Gastroesophageal sphincter (tissue), 4 donors: ENCODE measurements at regions not wholly inside any gene's neighbourhood (a gene's known extent, or its start where the extent isn't known, plus 50 kb on each side); places are given as distances from the start of the nearest gene placed in this dataset.

Source experiments
- ATAC-seq: fragments of 150-250 bp; one replicate; pipeline ENCODE4 v1.9.1; 2016; ENCODE audit warnings: mild to moderate bottlenecking, moderate library complexity
- H3K27ac ChIP-seq, 4 donors: fragments of 200-600 bp; sonication (generic) in 3 of 4; 1 replicate in 3 of 4; 2 replicates in 1 of 4; pipeline ENCODE4 v1.5.1; 2016 to 2019
- H3K27me3 ChIP-seq: fragments of 200-600 bp; sonication (generic); one replicate; pipeline ENCODE4 v1.5.1; 2019
- H3K36me3 ChIP-seq, 2 donors: fragments of 200-600 bp; sonication (generic); one replicate each; pipeline ENCODE4 v1.5.1; 2019; ENCODE audit warnings: control low read depth in 1 of 2
- H3K4me1 ChIP-seq, 3 donors: fragments of 200-600 bp; sonication (generic); 1 replicate in 2 of 3; 2 replicates in 1 of 3; pipeline ENCODE4 v1.5.1; 2016 to 2019; ENCODE audit warnings: control low read depth in 2 of 3
- H3K4me3 ChIP-seq, 2 donors: fragments of 200-600 bp; sonication (generic); one replicate each; pipeline ENCODE4 v1.5.1; 2019; ENCODE audit warnings: mild to moderate bottlenecking in 1 of 2, moderate library complexity in 1 of 2
- H3K9me3 ChIP-seq, 3 donors: fragments of 200-600 bp; sonication (generic); one replicate each; pipeline ENCODE4 v1.5.1; 2017 to 2019; ENCODE audit warnings: control low read depth in 2 of 3
- EP300 ChIP-seq: sonication (generic); formaldehyde crosslinking; IDR thresholded peaks from one replicate; pipeline ENCODE4 v1.6.1; 2017; ENCODE audit warnings: antibody characterized with exemption, mild to moderate bottlenecking
- POLR2A ChIP-seq, 2 donors: fragments of 450-650 bp; IDR thresholded peaks; one replicate each; pipeline ENCODE4 v1.6.1; 2017; ENCODE audit warnings: antibody characterized with exemption in 2 of 2, mild to moderate bottlenecking in 2 of 2, moderate library complexity in 1 of 2
- POLR2AphosphoS5 ChIP-seq: sonication (generic); formaldehyde crosslinking; IDR thresholded peaks from one replicate; pipeline ENCODE4 v1.6.1; 2017; ENCODE audit warnings: antibody characterized with exemption
- WGBS, 2 donors: methylation state at CpG; one replicate each; pipeline ENCODE4 v1.1.5; 2018; ENCODE audit warnings: low coverage in 1 of 2; 5-methylcytosine and 5-hydroxymethylcytosine counted together
- TF ChIP-seq, protein P1 (sequence below), 4 experiments: fragments of 200-600 bp in 2 of 4; fragments of 450-650 bp in 2 of 4; sonication (generic) in 1 of 4; IDR thresholded peaks; one replicate each; pipeline ENCODE4 v1.5.1; 2017 to 2019; ENCODE audit warnings: antibody characterized with exemption in 4 of 4, mild to moderate bottlenecking in 2 of 4, moderate library complexity in 2 of 4

DNA sequence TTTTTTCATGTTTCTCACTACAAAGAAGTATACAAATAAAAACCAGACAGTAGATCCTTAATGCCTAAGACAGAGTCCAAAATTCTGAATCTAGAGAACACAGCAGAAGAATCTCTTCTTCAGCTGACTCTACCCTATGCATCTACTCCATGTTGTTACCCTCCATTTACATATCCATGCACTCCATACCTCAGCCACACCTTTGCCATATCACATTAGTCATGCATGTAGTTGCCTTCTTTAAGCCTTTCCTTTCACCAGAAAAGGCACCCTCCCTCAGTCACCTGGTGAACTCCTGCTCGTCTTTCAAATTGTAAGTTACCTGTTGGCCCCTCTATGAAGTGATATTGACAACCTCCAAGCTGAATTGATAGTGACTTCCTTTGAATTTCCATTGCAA is 271.2 kb upstream of the FAR2 start:
- 83 to 92% methylated on average over 1 of the region's 1 CpG for WGBS, 2 donors
- H3K4me1 ChIP-seq = no peaks in the 10 kb centered on the region
- ATAC-seq = no peak
- H3K9me3 ChIP-seq = no peaks in the 10 kb centered on the region
- no peak overlapping the region for H3K4me3 ChIP-seq
- no peaks in the 10 kb centered on the region for H3K27me3 ChIP-seq
- H3K36me3 ChIP-seq = no peaks in the 10 kb centered on the region
- no peak overlapping the region for H3K27ac ChIP-seq
- TF ChIP-seq POLR2AphosphoS5 = no peak
- TF ChIP-seq POLR2A (IDR thresholded peaks at IDR 0.05) = no peak
- TF ChIP-seq, protein P1, sequence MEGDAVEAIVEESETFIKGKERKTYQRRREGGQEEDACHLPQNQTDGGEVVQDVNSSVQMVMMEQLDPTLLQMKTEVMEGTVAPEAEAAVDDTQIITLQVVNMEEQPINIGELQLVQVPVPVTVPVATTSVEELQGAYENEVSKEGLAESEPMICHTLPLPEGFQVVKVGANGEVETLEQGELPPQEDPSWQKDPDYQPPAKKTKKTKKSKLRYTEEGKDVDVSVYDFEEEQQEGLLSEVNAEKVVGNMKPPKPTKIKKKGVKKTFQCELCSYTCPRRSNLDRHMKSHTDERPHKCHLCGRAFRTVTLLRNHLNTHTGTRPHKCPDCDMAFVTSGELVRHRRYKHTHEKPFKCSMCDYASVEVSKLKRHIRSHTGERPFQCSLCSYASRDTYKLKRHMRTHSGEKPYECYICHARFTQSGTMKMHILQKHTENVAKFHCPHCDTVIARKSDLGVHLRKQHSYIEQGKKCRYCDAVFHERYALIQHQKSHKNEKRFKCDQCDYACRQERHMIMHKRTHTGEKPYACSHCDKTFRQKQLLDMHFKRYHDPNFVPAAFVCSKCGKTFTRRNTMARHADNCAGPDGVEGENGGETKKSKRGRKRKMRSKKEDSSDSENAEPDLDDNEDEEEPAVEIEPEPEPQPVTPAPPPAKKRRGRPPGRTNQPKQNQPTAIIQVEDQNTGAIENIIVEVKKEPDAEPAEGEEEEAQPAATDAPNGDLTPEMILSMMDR (IDR thresholded peaks at IDR 0.05) = no peak
- no peak for TF ChIP-seq EP300

DNA sequence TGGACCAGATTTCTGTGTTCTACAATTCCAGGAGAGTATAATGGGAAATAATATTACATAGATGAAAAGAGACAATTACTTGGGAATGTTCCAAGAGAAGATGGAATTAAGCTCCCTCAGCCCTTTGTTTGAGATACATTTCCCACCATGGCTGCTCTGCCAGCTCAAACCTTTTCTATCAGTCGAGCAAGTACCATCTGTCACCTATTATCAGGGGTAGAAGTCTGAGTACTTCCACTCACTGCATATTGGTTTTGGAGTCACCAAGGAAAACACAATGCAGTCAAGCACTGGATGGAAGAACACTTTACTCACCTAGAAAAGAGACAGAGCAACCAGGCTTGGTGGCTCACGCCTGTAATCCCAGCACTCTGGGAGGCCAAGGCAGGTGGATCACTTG is 270.4 kb upstream of the FAR2 start:
- no peaks in the 10 kb centered on the region for H3K27me3 ChIP-seq
- TF ChIP-seq POLR2A (IDR thresholded peaks at IDR 0.05) (no peak), POLR2AphosphoS5 (no peak), EP300 (no peak)
- TF ChIP-seq, protein P1 (IDR thresholded peaks at IDR 0.05) = no peak
- ATAC-seq = no peak
- 70 to 83% methylated on average over 1 to 2 of the region's 2 CpGs for WGBS, 2 donors
- H3K9me3 ChIP-seq = no peaks in the 10 kb centered on the region
- no peak overlapping the region for H3K27ac ChIP-seq
- H3K4me1 ChIP-seq = no peaks in the 10 kb centered on the region
- no peaks in the 10 kb centered on the region for H3K36me3 ChIP-seq
- no peak overlapping the region for H3K4me3 ChIP-seq

DNA sequence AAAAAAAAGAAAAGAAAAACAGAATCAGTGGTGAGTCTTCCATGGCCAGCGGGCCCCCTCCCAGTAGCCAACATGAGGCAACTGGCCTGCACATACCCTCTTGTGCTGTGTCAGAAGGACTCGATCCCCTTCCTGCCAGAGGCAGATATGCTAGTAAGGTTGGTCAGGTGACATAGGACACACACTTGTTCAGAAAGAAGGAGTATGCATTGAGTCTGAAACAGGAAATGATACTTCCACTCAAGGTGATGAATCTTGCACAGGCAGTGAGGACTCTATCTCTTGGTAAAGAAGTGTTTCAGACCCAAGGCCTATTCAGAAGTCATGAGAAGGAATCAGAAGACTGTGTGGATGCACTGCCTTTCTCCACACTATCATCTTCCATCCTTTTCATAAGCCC is 269.7 kb upstream of the FAR2 start:
- no peak overlapping the region for H3K4me3 ChIP-seq
- H3K27ac ChIP-seq = no peak overlapping the region
- no peaks in the 10 kb centered on the region for H3K27me3 ChIP-seq
- no peak for TF ChIP-seq POLR2AphosphoS5
- TF ChIP-seq POLR2A (IDR thresholded peaks at IDR 0.05) = no peak
- TF ChIP-seq, protein P1 (IDR thresholded peaks at IDR 0.05) = no peak
- TF ChIP-seq EP300 = no peak
- ATAC-seq = no peak
- no peaks in the 10 kb centered on the region for H3K4me1 ChIP-seq
- H3K9me3 ChIP-seq = no peaks in the 10 kb centered on the region
- no peaks in the 10 kb centered on the region for H3K36me3 ChIP-seq
- 83 to 100% methylated on average over 2 of the region's 2 CpGs for whole genome bisulfite sequencing, 2 donors

DNA sequence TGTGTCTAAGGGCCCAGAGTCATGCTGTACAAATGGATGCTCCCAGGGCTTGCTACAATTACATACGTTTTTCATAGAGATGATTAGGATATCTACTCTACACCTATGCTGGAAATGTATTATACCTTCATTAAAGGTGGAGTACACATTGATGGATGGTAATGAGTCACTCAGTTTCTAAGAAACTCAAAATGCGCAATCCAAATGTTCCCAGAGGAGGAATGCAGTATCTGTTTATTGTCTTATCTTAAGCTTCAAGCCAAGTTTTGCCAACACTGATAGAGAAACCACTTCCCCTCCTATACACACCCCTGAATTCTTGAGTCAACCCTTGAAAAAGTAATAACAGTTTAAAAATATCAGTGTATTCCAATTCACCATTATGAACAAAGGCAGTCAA is 266.6 kb upstream of the FAR2 start:
- no peaks in the 10 kb centered on the region for H3K36me3 ChIP-seq
- WGBS, 2 donors = 65 to 83% methylated on average over 1 to 2 of the region's 2 CpGs
- ATAC-seq = no peak
- TF ChIP-seq EP300 (no peak), POLR2AphosphoS5 (no peak)
- H3K9me3 ChIP-seq = no peaks in the 10 kb centered on the region
- no peaks in the 10 kb centered on the region for H3K4me1 ChIP-seq
- no peaks in the 10 kb centered on the region for H3K27me3 ChIP-seq
- H3K4me3 ChIP-seq = no peak overlapping the region
- no peak overlapping the region for H3K27ac ChIP-seq

DNA sequence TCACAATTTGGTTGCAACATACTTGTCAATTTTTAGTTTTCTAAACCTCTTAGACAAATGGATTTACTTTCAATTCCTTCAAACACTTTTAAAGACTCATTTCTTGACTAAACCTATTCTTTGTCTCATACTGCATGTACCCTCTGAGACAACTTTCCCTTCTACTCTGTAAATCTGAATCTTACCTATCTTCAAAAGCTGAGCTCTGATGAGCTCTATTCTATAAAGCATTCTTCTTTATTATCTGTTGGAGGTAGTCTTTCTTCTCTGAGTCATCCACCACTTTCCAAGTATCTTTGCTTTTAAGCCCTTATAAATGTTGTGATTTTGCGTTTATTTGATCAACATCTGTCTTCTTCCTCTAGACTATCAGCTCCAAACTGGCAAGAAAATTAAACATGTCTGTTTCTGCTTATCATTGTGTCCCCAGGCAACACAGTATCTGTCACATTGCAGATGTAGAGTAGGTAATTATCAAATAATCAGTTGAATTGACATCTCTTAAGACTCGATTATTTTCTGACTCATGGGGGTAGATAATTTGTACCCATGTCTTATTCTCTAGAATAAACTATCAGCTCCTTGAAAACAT is 265.6 kb upstream of the FAR2 start:
- H3K4me1 ChIP-seq = no peaks in the 10 kb centered on the region
- H3K9me3 ChIP-seq = no peaks in the 10 kb centered on the region
- TF ChIP-seq EP300 = no peak
- TF ChIP-seq POLR2AphosphoS5 = no peak
- TF ChIP-seq, protein P1 (IDR thresholded peaks at IDR 0.05) = no peak
- no peak for TF ChIP-seq POLR2A (IDR thresholded peaks at IDR 0.05)
- ATAC-seq = no peak
- H3K36me3 ChIP-seq = no peaks in the 10 kb centered on the region
- no peak overlapping the region for H3K4me3 ChIP-seq
- H3K27me3 ChIP-seq = no peaks in the 10 kb centered on the region
- no peak overlapping the region for H3K27ac ChIP-seq
- 6 to 46% methylated on average over 2 of the region's 2 CpGs for WGBS, 2 donors
